Mesothelial cell of epicardium (in vitro differentiated cells): ENCODE measurements at regions not wholly inside any gene's neighbourhood (a gene's known extent, or its start where the extent isn't known, plus 50 kb on each side); places are given as distances from the start of the nearest gene placed in this dataset.
"Not testable (repeated sequence)": the region's sequence is repeated elsewhere in the genome, so short reads cannot be mapped to it uniquely, and the experiment has no call there.

Experiments
- DNase-seq, 2 experiments: peaks; one replicate each; pipeline ENCODE4 v3.0.0; 2021; ENCODE audit warnings: low spot score in 2 of 2; ENCODE audit not compliant: unreplicated experiment in 2 of 2
- H3K27ac Mint-ChIP-seq: 2 replicates; pipeline ENCODE4 v1.8.0; 2021; ENCODE audit warnings: mixed read lengths
- H3K27me3 Mint-ChIP-seq: 2 replicates; pipeline ENCODE4 v1.8.0; 2021; ENCODE audit warnings: low read depth, mixed read lengths
- H3K36me3 Mint-ChIP-seq: 2 replicates; pipeline ENCODE4 v1.8.0; 2021; ENCODE audit warnings: mixed read lengths
- H3K4me1 Mint-ChIP-seq: 2 replicates; pipeline ENCODE4 v1.8.0; 2021; ENCODE audit warnings: mixed read lengths
- H3K4me3 Mint-ChIP-seq: 2 replicates; pipeline ENCODE4 v1.8.0; 2021; ENCODE audit warnings: mild to moderate bottlenecking, moderate library complexity, mixed read lengths
- H3K9me3 Mint-ChIP-seq: 2 replicates; pipeline ENCODE4 v1.8.0; 2021; ENCODE audit warnings: mixed read lengths
- TF ChIP-seq, protein P1 (sequence below): fragments of 200-600 bp; sonication (generic); IDR thresholded peaks from one replicate; pipeline ENCODE4 v1.5.0; 2021; ENCODE audit warnings: antibody characterized with exemption; ENCODE audit not compliant: unreplicated experiment

DNA sequence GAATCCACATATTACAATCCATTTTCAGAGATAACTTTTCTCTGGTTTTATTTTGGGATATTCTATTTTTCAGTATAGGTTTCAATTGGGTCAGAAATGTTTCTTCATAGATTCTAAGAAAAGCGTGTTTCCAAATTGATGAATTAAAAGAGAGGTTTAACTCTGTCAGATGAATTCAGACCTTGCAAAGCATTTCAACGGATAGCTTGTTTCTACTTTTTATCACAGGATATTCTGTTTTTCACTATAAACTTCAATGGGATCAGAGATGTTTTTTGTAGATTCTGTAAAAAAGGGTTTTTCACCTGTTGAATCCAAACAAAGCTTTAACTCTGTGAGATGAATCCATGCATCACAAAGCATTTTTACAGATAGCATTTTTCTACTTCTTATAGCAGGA lies 1498.1 kb downstream of the UQCRFS1 start:
- Mint-ChIP-seq H3K27ac (no peak overlapping the region), H3K4me3 (no peak overlapping the region), H3K4me1 (no peaks in the 10 kb centered on the region), H3K36me3 (peaks cover 4% of the 10 kb centered on the region), H3K9me3 (peaks cover 87% of the 10 kb centered on the region), H3K27me3 (no peaks in the 10 kb centered on the region)
- no peak for DNase-seq
- TF ChIP-seq, protein P1, sequence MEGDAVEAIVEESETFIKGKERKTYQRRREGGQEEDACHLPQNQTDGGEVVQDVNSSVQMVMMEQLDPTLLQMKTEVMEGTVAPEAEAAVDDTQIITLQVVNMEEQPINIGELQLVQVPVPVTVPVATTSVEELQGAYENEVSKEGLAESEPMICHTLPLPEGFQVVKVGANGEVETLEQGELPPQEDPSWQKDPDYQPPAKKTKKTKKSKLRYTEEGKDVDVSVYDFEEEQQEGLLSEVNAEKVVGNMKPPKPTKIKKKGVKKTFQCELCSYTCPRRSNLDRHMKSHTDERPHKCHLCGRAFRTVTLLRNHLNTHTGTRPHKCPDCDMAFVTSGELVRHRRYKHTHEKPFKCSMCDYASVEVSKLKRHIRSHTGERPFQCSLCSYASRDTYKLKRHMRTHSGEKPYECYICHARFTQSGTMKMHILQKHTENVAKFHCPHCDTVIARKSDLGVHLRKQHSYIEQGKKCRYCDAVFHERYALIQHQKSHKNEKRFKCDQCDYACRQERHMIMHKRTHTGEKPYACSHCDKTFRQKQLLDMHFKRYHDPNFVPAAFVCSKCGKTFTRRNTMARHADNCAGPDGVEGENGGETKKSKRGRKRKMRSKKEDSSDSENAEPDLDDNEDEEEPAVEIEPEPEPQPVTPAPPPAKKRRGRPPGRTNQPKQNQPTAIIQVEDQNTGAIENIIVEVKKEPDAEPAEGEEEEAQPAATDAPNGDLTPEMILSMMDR: no peak

DNA sequence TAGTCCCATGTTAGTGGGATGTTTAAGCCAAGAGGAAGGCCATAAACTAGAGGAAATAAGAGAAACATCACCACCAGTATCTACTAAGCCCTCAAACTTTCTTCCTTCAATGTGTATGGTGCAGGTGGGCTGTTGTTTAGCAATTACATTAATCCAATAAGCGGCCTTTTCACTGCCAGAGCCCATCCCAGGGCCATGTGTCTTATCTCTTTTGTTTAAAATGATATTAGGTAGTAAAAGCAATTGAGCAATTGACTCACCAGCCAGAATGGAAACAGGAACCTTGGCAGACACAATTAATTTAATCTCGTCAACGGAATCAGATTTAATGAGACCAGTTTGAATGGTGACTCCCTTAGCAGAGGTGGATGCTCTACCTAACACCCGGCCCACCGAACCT lies 1503.5 kb downstream of the UQCRFS1 start:
- H3K9me3 Mint-ChIP-seq: peaks cover 84% of the 10 kb centered on the region
- no peak overlapping the region for H3K27ac Mint-ChIP-seq
- peaks cover 4% of the 10 kb centered on the region for H3K36me3 Mint-ChIP-seq
- DNase-seq: no peak
- TF ChIP-seq, protein P1: no peak
- no peak overlapping the region for H3K4me3 Mint-ChIP-seq
- H3K27me3 Mint-ChIP-seq: no peaks in the 10 kb centered on the region
- no peaks in the 10 kb centered on the region for H3K4me1 Mint-ChIP-seq

DNA sequence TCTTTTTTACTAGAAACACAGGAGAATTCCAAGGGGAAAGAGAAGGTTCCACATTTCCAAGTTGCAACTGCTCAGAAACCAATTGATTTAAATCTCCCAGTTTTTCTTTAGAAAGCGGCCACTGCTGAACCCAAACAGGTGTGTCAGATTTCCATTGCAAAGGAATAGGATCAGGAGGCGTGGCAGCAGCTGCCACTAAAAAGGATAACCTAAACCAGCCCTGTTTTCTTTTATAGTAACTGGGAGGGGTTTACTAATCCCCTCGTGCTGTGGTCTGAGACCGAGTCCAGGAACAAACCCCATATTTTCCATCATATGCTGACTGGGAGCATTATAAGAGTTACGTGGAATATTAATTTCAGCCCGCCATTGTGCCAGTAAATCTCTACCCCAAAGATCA lies 1504.0 kb downstream of the UQCRFS1 start:
- not testable (repeated sequence) for H3K27ac Mint-ChIP-seq, H3K36me3 Mint-ChIP-seq
- H3K9me3 Mint-ChIP-seq: peaks cover 88% of the 10 kb centered on the region

DNA sequence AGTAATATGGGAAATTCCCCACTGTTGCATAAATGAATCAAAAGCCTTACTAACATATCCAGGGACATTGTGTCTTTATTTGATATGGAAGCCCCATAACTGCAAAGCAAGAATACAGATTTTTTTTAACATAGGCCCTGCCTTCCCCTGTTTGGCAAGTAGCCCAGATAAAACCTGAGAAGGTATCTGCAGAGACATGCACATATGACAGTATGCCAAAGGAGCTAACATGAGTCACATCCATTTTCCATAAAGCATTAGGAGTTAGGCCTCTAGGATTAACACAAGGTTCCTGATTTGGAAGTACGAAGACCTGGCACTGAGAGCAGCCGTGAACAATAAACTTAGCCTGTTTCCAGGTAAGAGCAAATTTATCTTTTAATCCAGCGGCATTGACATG lies 1505.9 kb downstream of the UQCRFS1 start:
- not testable (repeated sequence) for H3K4me3 Mint-ChIP-seq, H3K27ac Mint-ChIP-seq, H3K4me1 Mint-ChIP-seq, H3K36me3 Mint-ChIP-seq, H3K27me3 Mint-ChIP-seq, DNase-seq
- H3K9me3 Mint-ChIP-seq: peaks cover 89% of the 10 kb centered on the region

More for the DNA sequence above, 1504.0 kb downstream of the UQCRFS1 start:
- not testable (repeated sequence) for H3K4me3 Mint-ChIP-seq, DNase-seq, H3K27me3 Mint-ChIP-seq, H3K4me1 Mint-ChIP-seq

DNA sequence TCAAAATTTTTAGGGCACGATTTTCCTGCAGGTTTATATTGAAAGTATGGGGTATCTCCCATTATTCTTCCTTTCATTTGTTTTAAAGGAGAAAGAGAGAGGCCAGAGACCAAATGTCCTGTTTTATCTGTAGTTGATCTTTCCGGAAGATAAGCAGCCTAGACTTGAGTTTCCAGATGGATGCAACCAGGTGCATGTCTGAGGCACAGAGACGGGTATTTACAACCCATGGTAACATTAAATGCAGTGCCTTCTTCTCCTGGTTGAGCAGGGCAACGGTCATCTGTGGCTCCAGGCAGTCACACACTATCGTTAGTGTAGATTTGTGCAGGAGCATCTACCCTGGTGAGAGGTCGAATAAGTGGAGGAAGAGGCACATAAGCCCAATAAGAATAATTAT lies 1507.1 kb downstream of the UQCRFS1 start:
- no peak for DNase-seq
- peaks cover 79% of the 10 kb centered on the region for H3K9me3 Mint-ChIP-seq

DNA sequence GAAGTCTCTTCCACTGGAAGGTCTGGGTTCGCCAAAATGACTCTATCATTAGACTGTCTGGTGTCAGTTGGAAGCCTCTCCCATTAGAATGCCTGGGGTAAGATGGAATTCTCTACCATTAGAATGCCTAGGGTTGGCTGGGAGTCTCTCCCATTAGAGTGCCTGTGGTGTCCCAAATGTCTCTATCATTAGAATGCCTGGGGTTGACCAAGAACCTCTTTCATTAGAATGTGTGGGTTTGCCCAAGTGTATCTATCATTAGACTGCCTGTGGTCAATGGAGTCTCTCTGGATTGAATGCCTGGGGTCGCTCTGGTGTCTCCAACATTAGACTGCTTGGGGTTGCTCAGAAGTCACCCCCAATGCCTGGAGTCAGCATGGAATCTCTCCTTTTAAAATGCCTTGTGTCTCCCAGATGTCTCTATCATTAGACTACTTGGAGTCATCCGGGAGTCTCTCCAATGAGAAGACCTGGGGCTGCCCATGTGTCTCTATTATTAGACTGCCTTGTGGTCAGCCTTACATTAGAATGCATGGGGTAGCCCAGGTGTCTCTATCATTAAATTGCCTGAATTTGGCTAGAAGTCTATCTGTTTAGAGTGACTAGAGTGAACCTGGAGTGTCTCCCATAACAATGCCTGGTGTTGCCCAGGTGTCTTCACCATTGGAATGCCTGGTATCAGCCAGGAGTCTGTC lies 1518.4 kb downstream of the UQCRFS1 start:
- H3K36me3 Mint-ChIP-seq: no peaks in the 10 kb centered on the region

More for the DNA sequence above, 1507.1 kb downstream of the UQCRFS1 start:
- TF ChIP-seq, protein P1: no peak
- H3K4me1 Mint-ChIP-seq: no peaks in the 10 kb centered on the region
- no peaks in the 10 kb centered on the region for H3K36me3 Mint-ChIP-seq
- no peaks in the 10 kb centered on the region for H3K27me3 Mint-ChIP-seq
- H3K4me3 Mint-ChIP-seq: no peak overlapping the region
- H3K27ac Mint-ChIP-seq: no peak overlapping the region

More for the DNA sequence above, 1518.4 kb downstream of the UQCRFS1 start:
- Mint-ChIP-seq H3K4me3 (no peak overlapping the region), H3K9me3 (peaks cover 82% of the 10 kb centered on the region), H3K4me1 (no peaks in the 10 kb centered on the region), H3K27me3 (no peaks in the 10 kb centered on the region), H3K27ac (no peak overlapping the region)
- no peak for DNase-seq
- TF ChIP-seq, protein P1: no peak
